ENCODE measurements at regions not wholly inside any gene's neighbourhood (a gene's known extent, or its start where the extent isn't known, plus 50 kb on each side); places are given as distances from the start of the nearest gene placed in this dataset.
"Not testable (repeated sequence)": the region's sequence is repeated elsewhere in the genome, so short reads cannot be mapped to it uniquely, and the experiment has no call there.

DNA sequence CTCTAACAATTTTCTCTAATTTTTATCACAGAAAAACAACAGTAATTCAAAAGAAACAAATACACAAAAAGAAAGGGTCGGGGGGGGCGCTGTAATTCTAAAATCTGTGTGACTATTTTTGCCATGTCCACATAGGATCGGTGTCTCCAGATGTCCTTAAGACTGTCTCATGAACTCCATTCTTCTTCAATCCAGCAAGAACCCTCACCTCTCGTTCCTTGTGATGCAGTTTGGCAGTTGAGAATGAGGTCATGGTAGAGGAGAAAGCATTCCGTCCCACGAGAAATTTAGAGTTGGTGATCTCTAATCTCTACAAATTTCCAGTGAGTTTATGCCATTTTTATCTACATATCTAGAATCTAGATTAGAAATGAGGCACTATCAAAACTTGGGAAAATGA is 394.7 kb downstream of the TFEC start:
- DNase-seq = no peak

- no peak for DNase-seq
These were observed 395.2 kb downstream of the TFEC start for GRCh38 chr7:115635376-115635775.

- DNase-seq = no peak
These were observed 395.9 kb downstream of the TFEC start for GRCh38 chr7:115634633-115635032.

DNA sequence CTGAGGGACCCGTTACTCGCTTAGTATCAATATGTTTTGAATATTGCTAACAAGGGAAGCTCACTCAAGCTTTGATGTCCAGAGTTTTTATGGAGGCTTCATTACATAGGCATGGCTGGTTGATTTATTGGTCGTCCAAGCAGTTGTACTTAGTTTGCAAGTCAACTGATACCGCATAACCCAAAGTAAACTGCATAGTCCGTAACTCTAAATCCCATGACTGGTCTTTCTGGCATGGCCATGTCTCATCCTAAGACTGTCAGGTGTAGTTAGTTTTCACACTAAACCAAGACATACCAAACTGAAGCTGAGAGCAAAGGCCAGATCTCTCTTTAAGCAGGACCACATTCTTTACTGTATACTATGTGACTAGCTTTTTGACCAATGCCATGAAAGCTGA is 397.9 kb downstream of the TFEC start:
- no peak for DNase-seq

DNA sequence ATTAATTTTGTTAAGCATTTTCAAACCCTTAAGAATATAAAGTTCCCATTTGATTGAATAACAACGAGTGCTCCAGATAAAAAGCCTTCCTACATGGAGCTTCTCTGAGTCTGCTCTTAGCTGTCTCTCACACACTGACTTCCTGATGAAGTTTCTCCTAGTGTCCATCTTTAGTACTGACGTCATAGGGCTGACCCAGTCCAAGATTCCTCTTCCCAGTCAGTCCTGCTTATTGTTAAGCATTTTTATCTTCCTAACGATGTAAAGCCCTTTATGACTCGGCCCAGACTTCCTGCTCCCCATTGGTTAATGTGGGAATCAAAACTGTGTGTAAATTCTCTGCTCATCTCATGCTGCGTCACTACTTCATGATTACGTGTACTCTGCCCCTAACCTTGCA is 398.8 kb downstream of the TFEC start:
- no peak for DNase-seq

DNA sequence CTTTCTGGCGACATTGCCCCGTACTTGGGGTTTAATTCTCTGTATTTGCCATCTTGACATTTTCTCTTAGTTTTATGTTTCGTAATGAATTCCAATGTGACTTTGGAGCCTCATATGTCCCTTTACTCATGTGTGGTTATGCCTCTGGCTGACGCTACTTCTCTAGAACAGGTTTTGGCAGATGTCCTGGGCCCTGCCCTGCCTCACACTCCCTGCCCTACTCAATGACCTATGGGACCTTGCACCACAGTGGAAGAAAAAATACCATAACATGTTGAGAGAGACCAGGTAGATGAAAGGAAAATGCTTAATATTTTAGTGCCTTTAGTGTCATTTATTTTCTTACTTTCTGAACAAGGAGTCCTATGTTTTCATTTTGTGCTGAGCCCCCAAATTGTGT is 400.5 kb downstream of the TFEC start:
- no peak for DNase-seq

GRCh38 chr7:115618676-115619075 is 411.9 kb downstream of the TFEC start:
- DNase-seq = no peak

GRCh38 chr7:115613836-115614235 is 416.7 kb downstream of the TFEC start:
- DNase-seq = no peak

- no peak for DNase-seq
These were observed 427.1 kb downstream of the TFEC start for GRCh38 chr7:115603416-115603815.

- no peak for DNase-seq
These were observed 430.4 kb downstream of the TFEC start for GRCh38 chr7:115600207-115600606.

- DNase-seq = not testable (repeated sequence)
These were observed 431.4 kb downstream of the TFEC start for GRCh38 chr7:115599184-115599583.

DNA sequence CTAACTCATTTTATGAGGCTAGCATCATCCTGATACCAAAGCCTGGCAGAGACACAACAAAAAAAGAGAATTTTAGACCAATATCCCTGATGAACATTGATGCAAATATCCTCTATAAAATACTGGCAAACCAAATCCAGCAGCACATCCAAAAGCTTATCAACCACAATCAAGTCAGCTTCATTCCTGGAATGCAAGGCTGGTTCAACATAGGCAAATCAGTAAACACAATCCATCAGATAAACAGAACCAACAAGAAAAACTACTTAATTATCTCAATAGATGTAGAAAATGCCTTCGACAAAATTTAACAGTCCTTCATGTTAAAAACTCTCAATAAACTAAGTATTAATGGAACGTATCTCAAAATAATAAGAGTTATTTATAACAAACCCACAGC is 433.3 kb downstream of the TFEC start:
- not testable (repeated sequence) for DNase-seq

DNA sequence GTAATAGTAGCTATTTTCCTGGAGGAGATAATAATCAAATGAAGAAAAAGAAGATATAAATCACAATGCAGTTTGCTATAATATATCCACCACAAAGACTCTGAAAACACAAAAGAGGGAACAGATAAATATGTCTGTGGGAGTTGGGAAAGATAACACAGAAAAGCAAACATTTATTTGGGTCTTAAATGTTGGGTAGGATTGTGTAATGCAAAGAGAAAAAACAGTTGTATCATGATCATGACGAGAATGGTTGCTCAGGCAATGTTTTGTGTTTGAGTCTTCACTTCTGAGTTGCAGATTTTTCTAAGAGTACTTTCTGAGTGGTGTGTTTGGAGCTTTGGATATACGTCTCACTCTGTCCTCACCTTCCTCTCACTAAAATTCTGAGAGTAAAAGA is 437.5 kb downstream of the TFEC start:
- DNase-seq = no peak

GRCh38 chr7:115585015-115585718 is 445.4 kb downstream of the TFEC start:
- no peak for DNase-seq

- no peak for DNase-seq
These were observed 447.6 kb downstream of the TFEC start for GRCh38 chr7:115582956-115583355.

DNA sequence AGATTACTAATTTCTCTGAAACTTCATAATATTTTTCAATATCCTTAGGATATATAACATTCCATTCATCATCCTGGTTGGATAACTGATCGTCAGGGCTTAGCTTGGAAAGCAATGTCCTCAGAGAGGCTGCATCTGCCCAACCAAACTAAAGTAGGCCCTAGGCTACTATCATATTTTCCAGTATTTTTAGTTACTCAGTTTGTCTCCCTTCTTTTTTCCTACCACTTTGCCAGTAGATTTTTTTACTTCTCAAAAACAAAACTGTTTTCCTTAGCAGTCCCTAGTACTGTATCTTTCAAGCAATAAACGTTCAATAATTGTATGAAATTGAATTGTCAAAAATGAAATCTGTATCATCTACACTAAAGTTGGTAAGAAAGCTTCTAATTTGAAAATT is 452.0 kb downstream of the TFEC start:
- DNase-seq = no peak

GRCh38 chr7:115574681-115575291 is 455.8 kb downstream of the TFEC start:
- no peak for DNase-seq

DNA sequence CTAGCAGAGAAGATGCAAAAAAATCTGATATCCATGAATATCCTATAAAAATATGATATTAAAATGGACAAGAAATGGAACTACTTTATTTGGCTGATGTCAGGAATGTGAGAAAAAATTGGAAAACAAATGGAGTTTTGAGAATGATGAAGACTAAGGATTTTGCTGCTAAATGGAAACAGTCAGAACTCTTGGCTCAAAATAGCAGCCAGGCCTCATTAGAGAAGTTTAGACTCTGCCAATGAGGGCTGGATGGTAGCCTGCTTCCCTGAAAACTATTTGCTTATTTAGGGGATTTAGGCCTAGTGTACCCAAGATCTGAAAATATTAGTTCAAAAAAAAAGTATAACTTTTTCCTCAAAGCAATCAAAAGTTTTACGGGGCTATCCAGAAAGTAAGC is 458.5 kb downstream of the TFEC start:
- DNase-seq = no peak

DNA sequence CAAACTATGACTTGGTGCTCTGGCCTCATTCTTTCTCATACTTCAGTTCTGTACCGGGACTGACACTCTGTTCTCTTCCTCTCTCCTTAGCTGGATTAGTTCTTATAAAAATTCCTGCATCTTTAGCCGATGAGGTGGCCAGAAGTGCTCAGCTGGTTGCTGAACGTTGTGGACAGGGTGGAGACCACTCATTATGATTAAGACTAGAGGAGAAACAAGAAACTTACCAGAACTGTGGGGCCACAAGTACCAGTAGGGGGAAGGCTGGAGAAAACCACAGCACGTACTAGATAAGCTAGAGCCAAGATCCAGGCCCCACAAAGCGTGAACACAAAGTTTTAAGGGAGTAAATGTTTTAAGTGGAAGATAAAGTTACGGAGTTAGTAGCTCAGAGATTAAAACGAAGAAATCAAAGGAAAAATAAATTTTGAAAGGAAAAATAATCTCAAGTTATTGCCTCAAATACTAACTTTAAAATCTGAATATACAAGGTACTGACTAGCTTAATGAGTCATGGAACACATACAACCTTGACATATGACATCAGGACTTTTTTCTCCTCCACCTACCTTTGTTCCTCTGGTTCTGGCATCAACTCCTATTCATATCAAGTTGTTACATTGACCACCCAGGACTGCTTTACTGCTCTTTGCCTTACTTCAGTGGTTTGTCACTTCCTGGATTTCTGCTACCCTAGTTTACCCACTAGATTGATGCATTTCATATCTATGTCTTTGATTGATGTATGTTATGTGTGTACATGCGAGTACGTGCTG is 469.0 kb downstream of the TFEC start:
- no peak for DNase-seq

DNA sequence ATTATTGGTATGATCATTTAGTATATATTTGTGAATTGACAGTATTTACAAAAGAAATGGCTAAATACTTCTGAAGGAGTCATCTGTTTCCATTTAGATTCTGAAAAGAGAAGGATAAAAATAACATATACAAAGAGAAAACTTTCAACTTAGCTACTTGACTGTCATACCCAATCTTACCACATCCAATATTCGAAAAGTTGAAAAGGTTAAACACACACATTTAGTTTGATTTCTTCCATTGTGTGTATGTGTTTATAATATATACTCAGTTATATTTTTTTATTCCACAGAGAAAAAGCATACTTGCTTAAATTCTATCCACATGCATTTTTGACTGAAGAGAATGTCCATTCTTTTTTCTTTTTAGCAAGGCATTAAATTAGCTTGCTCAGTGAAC is 470.7 kb downstream of the TFEC start:
- no peak for DNase-seq

DNA sequence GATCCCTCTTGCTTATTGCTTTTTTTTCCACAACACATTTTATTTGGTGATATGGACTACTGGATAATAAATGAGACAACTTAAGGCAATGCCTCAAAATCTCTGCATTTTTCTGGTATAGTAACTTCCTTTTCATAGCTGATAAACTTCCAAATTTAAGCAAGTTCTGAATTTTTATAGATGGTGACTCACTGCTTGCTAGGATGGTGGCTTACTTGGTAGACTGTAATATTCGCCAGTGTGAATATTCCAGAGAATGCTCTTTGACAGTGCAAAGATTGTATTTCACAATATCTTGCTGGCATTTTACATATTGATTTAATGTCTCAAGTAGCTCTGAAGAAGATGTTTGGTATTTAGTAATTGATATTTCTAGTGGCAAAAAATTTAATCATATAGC is 472.4 kb downstream of the TFEC start:
- no peak for DNase-seq

GRCh38 chr7:115557296-115557695 is 473.3 kb downstream of the TFEC start:
- not testable (repeated sequence) for DNase-seq

DNA sequence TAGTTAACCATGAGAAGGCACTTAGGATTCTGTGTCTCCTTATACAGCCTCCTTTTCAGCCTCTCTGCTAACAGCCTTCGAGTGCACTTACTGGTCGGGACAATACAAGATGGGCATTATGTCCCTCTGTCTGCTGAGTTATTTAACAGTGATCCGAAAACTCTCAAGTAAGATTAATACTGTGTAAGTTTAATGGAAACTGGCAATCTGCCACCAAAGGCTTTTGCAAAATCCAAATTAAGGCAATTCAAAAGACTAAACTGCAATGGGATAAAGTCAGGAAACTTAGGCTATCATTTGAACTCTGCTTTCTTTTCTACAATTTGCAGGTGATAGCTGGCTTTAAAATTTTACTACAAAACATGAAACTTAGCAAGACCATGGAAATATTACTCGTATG is 477.8 kb downstream of the TFEC start:
- DNase-seq = no peak

DNA sequence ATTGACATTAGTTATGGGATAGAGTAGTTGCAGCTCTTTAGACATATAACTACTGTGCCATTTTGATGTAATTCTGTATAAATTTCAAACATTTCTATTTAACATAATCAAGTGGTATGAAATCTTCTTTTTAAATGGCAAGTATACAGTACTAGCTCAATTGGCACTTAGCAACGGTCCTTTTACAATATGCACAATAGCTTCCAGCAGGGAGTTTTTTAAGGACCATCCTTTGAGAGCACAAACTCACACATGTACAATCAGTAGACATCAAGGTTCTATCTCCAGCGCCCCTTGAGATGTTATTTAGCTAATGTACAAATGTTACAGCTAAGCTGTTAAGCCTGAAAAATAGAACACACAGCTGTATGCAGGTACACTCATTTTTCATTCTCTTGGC is 480.7 kb downstream of the TFEC start:
- no peak for DNase-seq
